HepG2 (cell line): ENCODE measurements at regions not wholly inside any gene's neighbourhood (a gene's known extent, or its start where the extent isn't known, plus 50 kb on each side); places are given as distances from the start of the nearest gene placed in this dataset.

ENCODE experiments used
- ATAC-seq: fragments of 200-7000 bp; cut with Tn5 transposase; 3 replicates; pipeline ENCODE4 v1.9.1; 2020; ENCODE audit warnings: mild to moderate bottlenecking, moderate library complexity
- BruUV-seq: library from RNA; stranded (reverse); fragments of 400-500 nt; replicated peaks from 2 replicates; lab custom pipeline; 2021; lab: Mats Ljungman, UMichigan
- CTCF ChIA-PET: fragments of 300-600 bp; formaldehyde crosslinking; extraction: SDS; loops from one replicate; lab custom pipeline; 2021; ENCODE audit warnings: low total read pairs, inconsistent platforms, low intra/inter-chr PET ratio; lab: Yijun Ruan, JAX
- POLR2A ChIA-PET: fragments of 350-600 bp; sonication (Branson Sonifier 250); formaldehyde crosslinking; loops from one replicate; lab custom pipeline; 2020; ENCODE audit warnings: antibody characterized with exemption, inconsistent platforms; lab: Yijun Ruan, JAX
- DNase-seq: peaks from one replicate; pipeline ENCODE4 v3.0.0-alpha.2; 2015; ENCODE audit warnings: low spot score
- FAIRE-seq: peaks from 3 replicates; lab custom pipeline; 2011; peaks lifted over from hg19 to GRCh38; lab: Jason Lieb, UNC
- H2AFZ ChIP-seq: one replicate; pipeline ENCODE4 v1.6.1; 2011; ENCODE audit warnings: low read length, inconsistent platforms
- H3K27ac ChIP-seq: fragments of 300-600 bp; 3 replicates; pipeline ENCODE4 v1.8.0; 2011; ENCODE audit warnings: mixed run types, mild to moderate bottlenecking, mixed read lengths, low read length, inconsistent platforms; ENCODE audit not compliant: insufficient read depth; ENCODE audit errors: extremely low read length
- H3K27me3 ChIP-seq, 2 experiments: fragments of 200-600 bp in 1 of 2; 2 replicates in 1 of 2; 3 replicates in 1 of 2; pipeline versions ENCODE4 v1.6.0 to v1.8.0; 2011; ENCODE audit warnings: low read length in 2 of 2, mild to moderate bottlenecking in 2 of 2, moderate library complexity in 2 of 2, inconsistent platforms in 1 of 2; ENCODE audit not compliant: insufficient read depth in 2 of 2, control insufficient read depth in 1 of 2
- H3K36me3 ChIP-seq, 2 experiments: fragments of 200-600 bp in 1 of 2; replicated peaks in 1 of 2; 2 replicates in 1 of 2; 3 replicates in 1 of 2; pipeline versions ENCODE4 v1.5.1 to v1.8.0; 2011; ENCODE audit warnings: low read length in 2 of 2, inconsistent platforms in 1 of 2; ENCODE audit not compliant: insufficient read depth in 2 of 2, control insufficient read depth in 1 of 2
- H3K4me1 ChIP-seq: 2 replicates; pipeline ENCODE4 v1.5.1; 2012; ENCODE audit warnings: low read length, inconsistent platforms; ENCODE audit not compliant: insufficient read depth
- H3K4me2 ChIP-seq: 2 replicates; pipeline ENCODE4 v1.6.0; 2011; ENCODE audit warnings: low read depth, low read length, inconsistent platforms
- H3K4me3 ChIP-seq, 3 experiments: fragments of 200-600 bp in 1 of 3; sonication (generic), shearing (Covaris generic) in 1 of 3; replicated peaks in 1 of 3; 2 replicates each; pipeline ENCODE4 v1.5.1; 2011 to 2016; ENCODE audit warnings: low read length in 3 of 3, inconsistent platforms in 2 of 3, low read depth in 2 of 3, mild to moderate bottlenecking in 2 of 3, control low read depth in 1 of 3, mixed read lengths in 1 of 3; ENCODE audit not compliant: insufficient read depth in 1 of 3
- H3K79me2 ChIP-seq: one replicate; pipeline ENCODE4 v1.6.1; 2011; ENCODE audit warnings: low read length, inconsistent platforms; ENCODE audit not compliant: insufficient read depth
- H3K9ac ChIP-seq: 2 replicates; pipeline ENCODE4 v1.6.0; 2011; ENCODE audit warnings: mild to moderate bottlenecking, low read depth, low read length, inconsistent platforms; ENCODE audit not compliant: insufficient read depth
- H3K9me3 ChIP-seq: 2 replicates; pipeline ENCODE4 v1.5.1; 2012; ENCODE audit warnings: mild to moderate bottlenecking, low read length
- H4K20me1 ChIP-seq: 2 replicates; pipeline ENCODE4 v1.6.0; 2011; ENCODE audit warnings: inconsistent platforms, mild to moderate bottlenecking, low read length, moderate library complexity; ENCODE audit not compliant: insufficient read depth
- AGO2 ChIP-seq: fragments of 200-400 bp; formaldehyde crosslinking; optimal IDR thresholded peaks from 2 replicates; pipeline ENCODE3; 2017; ENCODE audit warnings: mild to moderate bottlenecking, low read depth, low read length, moderate library complexity
- BCL3 ChIP-seq: sonication (generic); formaldehyde crosslinking; IDR thresholded peaks from 2 replicates; pipeline ENCODE4 v1.5.1; 2020; ENCODE audit warnings: mild to moderate bottlenecking, missing genetic modification reagents, moderate library complexity
- CEBPG ChIP-seq: IDR thresholded peaks from 2 replicates; pipeline ENCODE4 v1.6.1; 2016
- HOXA7 ChIP-seq: sonication (generic); formaldehyde crosslinking; IDR thresholded peaks from 2 replicates; pipeline ENCODE4 v1.8.1; 2022; ENCODE audit warnings: mild to moderate bottlenecking, missing genetic modification reagents, moderate library complexity
- LCORL ChIP-seq, 2 experiments: fragments of 450-650 bp in 1 of 2; sonication (generic) in 1 of 2; formaldehyde crosslinking in 1 of 2; IDR thresholded peaks; 2 replicates each; pipeline versions ENCODE4 v1.5.0 to v1.6.1; 2017 to 2020; ENCODE audit warnings: antibody characterized with exemption in 1 of 2, missing genetic modification reagents in 1 of 2
- NCOA1 ChIP-seq: sonication (generic); formaldehyde crosslinking; IDR thresholded peaks from 2 replicates; pipeline ENCODE4 v1.9.0; 2021; ENCODE audit warnings: missing genetic modification reagents
- PCBP2 ChIP-seq: fragments of 200-400 bp; formaldehyde crosslinking; optimal IDR thresholded peaks from 2 replicates; pipeline ENCODE3; 2018; ENCODE audit warnings: low read length, low read depth; ENCODE audit not compliant: poor library complexity, severe bottlenecking
- POLR2AphosphoS5 ChIP-seq: IDR thresholded peaks from 2 replicates; pipeline ENCODE4 v1.6.1; 2012; ENCODE audit warnings: low read depth, low read length
- PRDM15 ChIP-seq: sonication (generic); formaldehyde crosslinking; IDR thresholded peaks from 2 replicates; pipeline ENCODE4 v1.4.0; 2020; ENCODE audit warnings: missing genetic modification reagents
- TAF15 ChIP-seq: fragments of 200-400 bp; formaldehyde crosslinking; IDR thresholded peaks from one replicate; pipeline ENCODE4 v1.6.1; 2018; ENCODE audit warnings: mild to moderate bottlenecking, low read depth, low read length; ENCODE audit not compliant: poor library complexity, severe bottlenecking
- TERF1 ChIP-seq: sonication (generic); formaldehyde crosslinking; IDR thresholded peaks from 2 replicates; pipeline ENCODE4 v1.8.0; 2022; ENCODE audit warnings: mild to moderate bottlenecking, missing genetic modification reagents, moderate library complexity
- ZNF230 ChIP-seq: sonication (generic); formaldehyde crosslinking; IDR thresholded peaks from 2 replicates; pipeline ENCODE4 v1.4.0; 2020; ENCODE audit warnings: mild to moderate bottlenecking, missing genetic modification reagents
- ZNF510 ChIP-seq: sonication (generic); formaldehyde crosslinking; IDR thresholded peaks from 2 replicates; pipeline ENCODE4 v1.4.0; 2020; ENCODE audit warnings: low read depth, mild to moderate bottlenecking, missing genetic modification reagents
- ZNF564 ChIP-seq: sonication (generic); formaldehyde crosslinking; IDR thresholded peaks from 2 replicates; pipeline ENCODE4 v1.8.1; 2023; ENCODE audit warnings: mild to moderate bottlenecking, missing genetic modification reagents
- ZSCAN9 ChIP-seq: IDR thresholded peaks from 2 replicates; pipeline ENCODE4 v1.6.1; 2016; ENCODE audit warnings: borderline replicate concordance
- WGBS: methylation state at CpG from one replicate; pipeline ENCODE4 v1.1.6; 2017; ENCODE audit warnings: low lambda C conversion rate; 5-methylcytosine and 5-hydroxymethylcytosine counted together
- in situ Hi-C: cut with HindIII; loops from 2 replicates; pipeline ENCODE4 v1.10.0; 2017; ENCODE audit warnings: low pct_unique_long_range_greater_than_20kb; ENCODE audit not compliant: extremely low pct_ligation_motif_present
- intact Hi-C: fragments of 100-400 bp; cut with micrococcal nuclease; formaldehyde crosslinking; loops from one replicate; pipeline ENCODE4 v1.10.0; 2022; ENCODE audit not compliant: unreplicated experiment
- TF ChIP-seq, protein P1 (sequence below), 2 experiments: sonication (generic) in 1 of 2; formaldehyde crosslinking in 1 of 2; IDR thresholded peaks; 2 replicates each; pipeline versions ENCODE4 v1.4.0 to v1.6.1; 2018 to 2020; ENCODE audit warnings: missing genetic modification reagents in 2 of 2, borderline replicate concordance in 1 of 2, low read depth in 1 of 2, mild to moderate bottlenecking in 1 of 2, missing biosample characterization in 1 of 2

GRCh38 chr12:127260999-127261398 is 1006.0 kb upstream of the TMEM132C start:
- FAIRE-seq = no peak
- Histone ChIP-seq H3K9me3 (peaks cover 53% of the 10 kb centered on the region), H3K9ac (no peak overlapping the region), H3K4me1 (no peaks in the 10 kb centered on the region), H3K27ac (no peak overlapping the region), H3K36me3 (no peaks in the 10 kb centered on the region), H4K20me1 (no peaks in the 10 kb centered on the region), H3K4me2 (no peak overlapping the region), H3K4me3 (no peak overlapping the region), H3K27me3 (no peaks in the 10 kb centered on the region), H2AFZ (no peak overlapping the region), H3K79me2 (no peaks in the 10 kb centered on the region)
- ChIA-PET POLR2A (no interaction called here), CTCF (no interaction called here)
- no TSS peak for BruUV-seq
- no peak for ATAC-seq
- 25% methylated on average over 7 of the region's 7 CpGs for WGBS
- in situ Hi-C loops (no loop called here), intact Hi-C loops (no loop called here)
- no peak for DNase-seq
- TF ChIP-seq PRDM15 (CRISPR knock-in tag) = no peak
- no peak for TF ChIP-seq ZSCAN9
- no peak for TF ChIP-seq HOXA7 (CRISPR knock-in tag)
- no peak for TF ChIP-seq BCL3 (CRISPR knock-in tag)
- no peak for TF ChIP-seq TAF15
- TF ChIP-seq AGO2 = no peak
- no peak for TF ChIP-seq POLR2AphosphoS5
- TF ChIP-seq, protein P1, sequence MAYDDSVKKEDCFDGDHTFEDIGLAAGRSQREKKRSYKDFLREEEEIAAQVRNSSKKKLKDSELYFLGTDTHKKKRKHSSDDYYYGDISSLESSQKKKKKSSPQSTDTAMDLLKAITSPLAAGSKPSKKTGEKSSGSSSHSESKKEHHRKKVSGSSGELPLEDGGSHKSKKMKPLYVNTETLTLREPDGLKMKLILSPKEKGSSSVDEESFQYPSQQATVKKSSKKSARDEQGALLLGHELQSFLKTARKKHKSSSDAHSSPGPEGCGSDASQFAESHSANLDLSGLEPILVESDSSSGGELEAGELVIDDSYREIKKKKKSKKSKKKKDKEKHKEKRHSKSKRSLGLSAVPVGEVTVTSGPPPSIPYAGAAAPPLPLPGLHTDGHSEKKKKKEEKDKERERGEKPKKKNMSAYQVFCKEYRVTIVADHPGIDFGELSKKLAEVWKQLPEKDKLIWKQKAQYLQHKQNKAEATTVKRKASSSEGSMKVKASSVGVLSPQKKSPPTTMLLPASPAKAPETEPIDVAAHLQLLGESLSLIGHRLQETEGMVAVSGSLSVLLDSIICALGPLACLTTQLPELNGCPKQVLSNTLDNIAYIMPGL (CRISPR knock-in tag; IDR thresholded peaks at IDR 0.05; ENCODE audit: borderline replicate concordance in 1 of 2, low read depth in 1 of 2) = no peak
- TF ChIP-seq ZNF564 = no peak
- TF ChIP-seq LCORL (IDR thresholded peaks at IDR 0.05) = no peak
- no peak for TF ChIP-seq LCORL (CRISPR knock-in tag; IDR thresholded peaks at IDR 0.05)
- no peak for TF ChIP-seq NCOA1 (CRISPR knock-in tag)
- TF ChIP-seq ZNF230 (CRISPR knock-in tag) = no peak
- no peak for TF ChIP-seq PCBP2
- no peak for TF ChIP-seq TERF1 (CRISPR knock-in tag)
- TF ChIP-seq ZNF510 (CRISPR knock-in tag) = no peak
- TF ChIP-seq CEBPG (CRISPR knock-in tag) = no peak
